ENCODE measurements at regions not wholly inside any gene's neighbourhood (a gene's known extent, or its start where the extent isn't known, plus 50 kb on each side); places are given as distances from the start of the nearest gene placed in this dataset.
"Not testable (repeated sequence)": the region's sequence is repeated elsewhere in the genome, so short reads cannot be mapped to it uniquely, and the experiment has no call there.

DNA sequence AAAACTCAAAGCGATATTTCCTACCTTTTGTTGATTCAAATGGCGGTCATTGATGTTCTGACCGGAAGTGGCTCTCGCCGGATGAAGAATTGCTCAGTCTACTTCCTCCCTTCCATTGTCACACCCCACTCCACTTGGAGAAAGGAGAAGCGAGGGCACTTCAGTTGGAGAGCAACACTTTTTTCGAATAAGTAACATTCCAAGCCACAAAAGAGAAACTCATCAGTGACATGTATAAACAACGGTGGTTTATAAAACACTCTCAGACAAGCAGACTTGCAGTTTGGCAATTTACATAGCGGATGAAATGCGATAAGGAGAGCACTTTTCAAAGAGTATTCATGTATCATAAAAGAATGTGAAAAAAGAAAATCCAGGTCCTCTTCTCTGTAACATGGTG is 919.1 kb downstream of the MCTP2 start:
- DNase-seq (ENCODE audit: low spot score): no peak
- peaks cover 20% of the 10 kb centered on the region for H3K9me3 Mint-ChIP-seq
- H3K36me3 Mint-ChIP-seq (ENCODE audit: low read depth): no peaks in the 10 kb centered on the region
- H3K4me3 Mint-ChIP-seq: no peak overlapping the region
- no peaks in the 10 kb centered on the region for H3K27me3 Mint-ChIP-seq (ENCODE audit: low read depth)
- H3K4me1 Mint-ChIP-seq (ENCODE audit: low read depth): no peaks in the 10 kb centered on the region
- no peak overlapping the region for H3K27ac Mint-ChIP-seq

DNA sequence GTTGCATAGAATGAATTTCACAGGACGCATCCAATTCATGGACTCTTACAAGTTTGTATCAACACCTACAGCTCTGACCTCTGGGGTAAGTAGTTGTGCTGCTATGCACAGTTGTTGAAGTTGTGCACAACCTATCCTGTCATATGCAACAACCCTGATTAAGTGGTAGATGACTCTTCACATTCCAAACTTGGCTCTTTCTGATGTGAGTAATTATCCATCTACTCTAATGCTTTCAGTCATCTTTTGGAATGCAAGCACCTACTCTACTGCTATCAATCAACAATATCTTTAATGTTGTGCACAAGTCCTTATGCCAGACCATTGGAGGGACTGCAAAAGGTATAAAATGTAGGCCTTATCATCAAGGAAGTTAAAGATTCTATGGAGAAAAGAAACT is 921.4 kb downstream of the MCTP2 start:
- Mint-ChIP-seq H3K4me3 (no peak overlapping the region), H3K27ac (no peak overlapping the region), H3K9me3 (peaks cover 25% of the 10 kb centered on the region), H3K4me1 (ENCODE audit: low read depth) (no peaks in the 10 kb centered on the region), H3K27me3 (ENCODE audit: low read depth) (no peaks in the 10 kb centered on the region), H3K36me3 (ENCODE audit: low read depth) (no peaks in the 10 kb centered on the region)
- DNase-seq (ENCODE audit: low spot score): no peak

DNA sequence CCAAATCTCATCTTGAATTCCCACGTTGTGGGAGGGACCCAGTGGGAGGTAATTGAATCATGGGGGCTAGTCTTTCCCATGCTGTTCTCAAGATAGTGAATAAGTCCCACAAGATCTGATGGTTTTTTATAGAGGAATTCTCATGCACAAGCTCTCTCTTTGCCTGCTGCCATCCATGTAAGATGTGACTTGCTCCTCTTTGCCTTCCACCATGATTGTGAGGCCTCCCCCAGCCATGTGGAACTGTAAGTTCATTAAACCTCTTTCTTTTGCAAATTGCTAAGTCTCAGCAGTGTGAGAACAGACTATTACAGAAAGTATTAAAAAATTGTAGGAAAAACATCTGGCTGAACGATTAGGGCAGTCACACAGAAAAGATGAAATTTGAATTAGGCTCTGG is 921.8 kb downstream of the MCTP2 start:
- H3K36me3 Mint-ChIP-seq (ENCODE audit: low read depth); H3K4me1 Mint-ChIP-seq (ENCODE audit: low read depth); H3K4me3 Mint-ChIP-seq; H3K27ac Mint-ChIP-seq; DNase-seq (ENCODE audit: low spot score); H3K27me3 Mint-ChIP-seq (ENCODE audit: low read depth): not testable (repeated sequence)
- H3K9me3 Mint-ChIP-seq: peaks cover 25% of the 10 kb centered on the region

DNA sequence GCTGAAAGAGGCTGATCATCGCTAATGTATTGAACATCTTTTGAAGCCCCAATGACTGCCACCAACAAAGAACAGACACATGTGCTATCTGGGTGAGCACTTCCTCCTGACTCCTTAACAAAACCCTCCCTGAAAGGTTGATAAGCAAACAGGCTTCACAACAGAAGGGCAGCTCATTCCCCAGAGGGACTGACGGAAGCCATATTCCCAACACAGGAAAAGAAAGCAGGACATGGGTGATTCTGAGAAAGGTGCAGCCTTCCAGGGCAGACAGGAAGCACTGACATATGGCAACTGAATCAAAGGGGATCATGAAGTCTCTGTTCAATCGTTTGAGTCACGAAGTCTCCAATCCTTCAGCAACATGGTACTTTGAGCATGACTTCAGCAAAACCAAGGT is 929.0 kb downstream of the MCTP2 start:
- Mint-ChIP-seq H3K27ac (no peak overlapping the region), H3K36me3 (ENCODE audit: low read depth) (no peaks in the 10 kb centered on the region), H3K27me3 (ENCODE audit: low read depth) (no peaks in the 10 kb centered on the region), H3K9me3 (peaks cover 5% of the 10 kb centered on the region), H3K4me3 (no peak overlapping the region), H3K4me1 (ENCODE audit: low read depth) (no peaks in the 10 kb centered on the region)
- DNase-seq (ENCODE audit: low spot score): no peak

DNA sequence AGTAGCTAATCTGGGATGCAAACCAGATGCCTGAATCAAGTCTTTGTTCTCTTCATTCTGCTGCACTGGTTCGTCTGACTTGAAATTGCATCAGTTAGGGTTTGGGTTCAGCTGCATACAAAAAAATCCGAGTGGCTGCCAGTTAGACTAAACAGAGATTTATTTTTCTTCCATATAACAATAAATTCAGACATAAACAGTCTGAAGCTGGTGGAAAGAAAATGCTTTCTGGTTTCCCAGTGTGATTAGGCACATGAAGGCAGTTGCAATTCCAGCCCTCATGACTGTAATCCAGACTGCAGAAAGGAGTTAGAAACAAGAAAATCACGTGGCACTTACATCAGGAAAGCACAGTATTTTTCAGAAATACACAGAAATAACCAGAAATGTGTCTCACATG is 930.7 kb downstream of the MCTP2 start:
- H3K36me3 Mint-ChIP-seq (ENCODE audit: low read depth): no peaks in the 10 kb centered on the region
- no peak overlapping the region for H3K4me3 Mint-ChIP-seq
- H3K9me3 Mint-ChIP-seq: no peaks in the 10 kb centered on the region
- no peaks in the 10 kb centered on the region for H3K27me3 Mint-ChIP-seq (ENCODE audit: low read depth)
- H3K4me1 Mint-ChIP-seq (ENCODE audit: low read depth): no peaks in the 10 kb centered on the region
- DNase-seq (ENCODE audit: low spot score): no peak
- no peak overlapping the region for H3K27ac Mint-ChIP-seq

DNA sequence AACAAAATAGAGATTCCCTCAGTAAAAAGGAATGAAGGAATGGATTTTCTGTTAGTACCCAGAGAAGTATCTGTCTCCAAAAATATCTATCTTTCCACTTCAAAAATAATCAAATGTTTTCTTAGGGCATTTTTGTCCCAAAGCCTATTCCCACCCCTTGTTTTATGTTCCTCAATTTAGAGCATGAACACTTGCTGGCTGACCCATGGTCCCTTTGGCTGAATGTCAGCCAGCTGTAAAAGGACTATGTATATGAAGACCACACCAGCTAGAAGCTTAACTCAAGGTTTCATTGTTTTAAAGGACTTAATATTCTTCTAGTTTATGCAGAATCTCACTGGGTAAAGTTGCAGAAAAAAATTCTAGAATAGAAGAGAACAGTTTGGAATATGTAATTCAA is 931.2 kb downstream of the MCTP2 start:
- Mint-ChIP-seq H3K9me3 (no peaks in the 10 kb centered on the region), H3K4me3 (no peak overlapping the region), H3K27ac (no peak overlapping the region), H3K36me3 (ENCODE audit: low read depth) (no peaks in the 10 kb centered on the region), H3K27me3 (ENCODE audit: low read depth) (no peaks in the 10 kb centered on the region), H3K4me1 (ENCODE audit: low read depth) (no peaks in the 10 kb centered on the region)
- DNase-seq (ENCODE audit: low spot score): no peak

DNA sequence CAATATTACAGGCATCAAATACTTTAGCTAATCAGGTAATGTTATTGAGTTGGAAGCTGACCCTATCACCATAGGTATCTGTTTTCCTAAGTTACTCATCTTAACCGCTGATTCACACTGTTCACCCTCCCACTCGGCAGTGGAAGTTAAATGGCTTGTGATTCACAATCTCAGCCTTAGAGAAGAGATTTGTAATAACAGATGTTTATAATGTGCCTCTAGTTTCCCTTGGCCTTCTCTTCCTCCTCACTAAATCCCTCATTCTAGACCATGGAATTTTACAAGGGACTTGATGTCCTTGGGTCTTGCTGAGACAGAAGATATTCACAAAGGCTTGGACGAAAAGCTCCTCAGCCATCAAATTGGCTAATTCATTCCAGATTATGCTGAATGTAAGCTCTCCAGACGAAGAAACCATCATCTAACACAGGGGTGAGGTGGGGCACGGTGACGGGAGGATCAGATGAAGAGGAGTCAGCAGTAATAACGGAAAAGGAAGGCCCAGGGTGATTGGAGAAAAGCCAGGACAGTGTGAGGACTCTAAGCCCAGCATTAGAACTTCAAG is 931.7 kb downstream of the MCTP2 start:
- H3K27ac Mint-ChIP-seq: no peak overlapping the region
- H3K4me1 Mint-ChIP-seq (ENCODE audit: low read depth): no peaks in the 10 kb centered on the region
- H3K27me3 Mint-ChIP-seq (ENCODE audit: low read depth): no peaks in the 10 kb centered on the region
- no peaks in the 10 kb centered on the region for H3K9me3 Mint-ChIP-seq
- DNase-seq (ENCODE audit: low spot score): no peak
- H3K4me3 Mint-ChIP-seq: no peak overlapping the region
- H3K36me3 Mint-ChIP-seq (ENCODE audit: low read depth): no peaks in the 10 kb centered on the region

DNA sequence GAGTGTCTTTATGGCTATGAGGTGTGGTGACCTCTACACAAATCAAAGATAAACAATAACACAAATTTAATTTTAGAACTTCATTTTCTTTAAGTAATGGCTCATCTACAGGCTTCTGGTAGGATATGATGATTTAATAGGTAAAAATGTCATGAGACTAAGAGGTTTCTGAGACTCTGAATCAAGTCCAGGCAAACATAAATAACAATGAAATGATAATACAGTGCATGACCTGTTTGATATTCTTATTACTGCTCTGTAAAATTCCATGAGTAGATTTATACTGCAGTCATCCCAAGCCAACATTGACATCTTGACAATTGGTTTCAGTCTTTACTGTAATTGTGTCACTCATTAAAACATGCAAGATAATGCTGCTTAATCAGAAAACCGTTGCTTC is 936.8 kb downstream of the MCTP2 start:
- H3K27ac Mint-ChIP-seq: no peak overlapping the region
- H3K9me3 Mint-ChIP-seq: peaks cover 4% of the 10 kb centered on the region
- no peaks in the 10 kb centered on the region for H3K36me3 Mint-ChIP-seq (ENCODE audit: low read depth)
- H3K4me3 Mint-ChIP-seq: no peak overlapping the region
- no peaks in the 10 kb centered on the region for H3K4me1 Mint-ChIP-seq (ENCODE audit: low read depth)
- no peaks in the 10 kb centered on the region for H3K27me3 Mint-ChIP-seq (ENCODE audit: low read depth)
- no peak for DNase-seq (ENCODE audit: low spot score)

DNA sequence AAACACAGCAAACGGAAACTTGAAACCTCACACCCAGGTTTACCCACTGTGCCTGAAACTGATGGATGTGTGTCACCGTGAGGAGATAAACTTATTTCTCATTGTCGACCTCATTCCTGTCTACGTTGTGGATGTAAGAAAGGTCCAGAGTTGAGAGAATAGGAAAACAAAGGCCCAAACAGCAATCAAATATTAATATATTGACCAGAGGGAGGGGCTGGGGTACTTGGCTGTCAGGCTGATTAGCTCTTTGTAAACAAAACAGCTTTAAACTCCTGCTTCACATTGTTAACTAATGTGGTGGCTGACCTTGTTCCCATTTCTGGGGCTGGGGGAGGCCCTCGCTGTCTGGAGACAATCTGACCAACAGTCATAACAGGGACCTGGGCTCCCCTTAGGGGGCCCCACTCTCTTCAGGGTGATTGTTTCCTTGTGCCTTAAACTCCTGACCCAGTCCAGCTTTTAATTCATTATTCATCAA is 937.6 kb downstream of the MCTP2 start:
- Mint-ChIP-seq H3K36me3 (ENCODE audit: low read depth) (no peaks in the 10 kb centered on the region), H3K9me3 (peaks cover 4% of the 10 kb centered on the region), H3K27me3 (ENCODE audit: low read depth) (no peaks in the 10 kb centered on the region)

DNA sequence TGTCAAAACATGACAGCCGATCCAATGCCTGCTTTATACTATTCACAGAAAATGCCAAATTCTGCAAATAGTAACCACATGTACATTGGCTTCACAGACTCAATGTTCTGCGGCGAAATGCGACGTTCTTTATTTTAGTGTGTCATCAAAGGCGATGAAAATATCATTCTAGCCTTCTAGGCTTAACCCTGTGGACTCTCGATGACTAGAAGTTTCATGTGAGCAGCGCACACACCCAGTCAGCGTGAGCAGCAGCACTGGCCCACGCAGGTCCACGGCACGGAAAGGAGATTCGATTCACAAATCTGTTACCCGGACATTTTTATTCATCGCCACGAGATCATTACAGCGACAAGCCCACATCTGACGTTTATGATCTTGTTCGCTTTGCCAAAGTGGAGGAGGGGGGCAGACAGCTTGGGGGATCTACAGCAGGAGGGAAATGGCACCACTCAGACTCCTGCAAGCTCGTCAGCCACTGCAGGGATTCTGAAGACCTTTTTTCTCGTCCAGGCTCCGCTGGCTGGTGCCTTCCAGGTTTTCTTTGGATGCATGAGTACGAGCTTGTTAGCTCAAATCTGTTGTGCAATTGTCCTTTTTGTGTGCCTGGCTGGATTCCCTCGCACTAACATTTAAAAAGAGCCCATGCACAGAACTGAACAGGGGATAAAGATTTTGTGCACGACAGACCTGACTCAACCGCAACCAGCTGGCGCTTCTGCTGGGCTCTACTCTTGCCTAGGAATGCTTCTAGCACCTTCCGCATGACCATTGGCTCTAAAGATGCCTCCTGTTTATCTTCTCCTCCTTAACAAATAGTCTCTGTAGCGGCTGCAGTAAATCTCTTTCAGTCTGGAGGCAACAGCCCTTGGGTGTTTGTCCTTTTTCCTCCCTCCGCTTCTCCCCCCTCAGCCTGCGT is 938.4 kb downstream of the MCTP2 start:
- Mint-ChIP-seq H3K27ac (no peak overlapping the region), H3K4me1 (ENCODE audit: low read depth) (no peaks in the 10 kb centered on the region), H3K4me3 (no peak overlapping the region), H3K27me3 (ENCODE audit: low read depth) (no peaks in the 10 kb centered on the region), H3K9me3 (peaks cover 4% of the 10 kb centered on the region), H3K36me3 (ENCODE audit: low read depth) (no peaks in the 10 kb centered on the region)
- no peak for DNase-seq (ENCODE audit: low spot score)

More for the DNA sequence above, 937.6 kb downstream of the MCTP2 start:
- no peak for DNase-seq (ENCODE audit: low spot score)
- no peaks in the 10 kb centered on the region for H3K4me1 Mint-ChIP-seq (ENCODE audit: low read depth)
- H3K4me3 Mint-ChIP-seq: no peak overlapping the region
- H3K27ac Mint-ChIP-seq: no peak overlapping the region

DNA sequence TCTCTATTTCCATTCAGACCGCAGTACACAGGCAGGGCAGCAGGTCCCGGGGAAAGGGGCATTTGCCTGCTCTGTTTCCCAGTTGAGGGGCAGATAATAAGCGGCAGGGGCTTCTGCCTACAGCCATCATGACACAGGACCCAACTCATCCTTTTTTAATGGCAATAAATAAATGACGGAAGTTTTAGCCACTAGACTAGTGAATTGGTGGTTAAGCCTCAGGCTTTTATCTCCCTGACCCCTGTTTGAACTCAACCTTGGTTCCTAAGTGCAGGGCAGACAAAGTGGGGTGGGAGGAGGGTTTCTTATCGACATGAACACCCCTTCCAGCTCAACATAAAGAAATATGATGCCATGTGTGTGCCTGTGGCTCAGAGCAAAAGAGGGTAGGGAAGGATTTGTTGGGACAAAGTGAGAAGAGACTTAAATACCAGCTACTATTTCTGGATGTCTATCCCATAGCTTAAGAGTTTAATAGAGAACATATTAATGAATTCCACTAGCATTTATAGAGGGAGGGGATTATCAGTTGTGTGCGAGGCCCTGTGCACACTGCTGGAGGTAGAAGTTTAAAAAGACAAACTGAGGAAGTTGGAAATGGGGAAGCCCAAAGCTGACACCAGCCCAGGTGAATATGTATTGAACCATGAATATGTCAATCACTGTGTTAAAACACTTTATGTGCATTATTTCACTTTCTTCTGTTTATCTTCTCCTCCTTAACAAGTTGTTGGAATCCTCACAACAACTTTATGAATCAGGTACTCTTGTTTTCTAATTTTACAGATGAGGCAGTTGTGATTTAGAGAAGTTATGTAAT is 939.4 kb downstream of the MCTP2 start:
- Mint-ChIP-seq H3K9me3 (peaks cover 4% of the 10 kb centered on the region), H3K36me3 (ENCODE audit: low read depth) (no peaks in the 10 kb centered on the region), H3K4me3 (no peak overlapping the region), H3K4me1 (ENCODE audit: low read depth) (no peaks in the 10 kb centered on the region), H3K27ac (no peak overlapping the region), H3K27me3 (ENCODE audit: low read depth) (no peaks in the 10 kb centered on the region)
- DNase-seq (ENCODE audit: low spot score): no peak

DNA sequence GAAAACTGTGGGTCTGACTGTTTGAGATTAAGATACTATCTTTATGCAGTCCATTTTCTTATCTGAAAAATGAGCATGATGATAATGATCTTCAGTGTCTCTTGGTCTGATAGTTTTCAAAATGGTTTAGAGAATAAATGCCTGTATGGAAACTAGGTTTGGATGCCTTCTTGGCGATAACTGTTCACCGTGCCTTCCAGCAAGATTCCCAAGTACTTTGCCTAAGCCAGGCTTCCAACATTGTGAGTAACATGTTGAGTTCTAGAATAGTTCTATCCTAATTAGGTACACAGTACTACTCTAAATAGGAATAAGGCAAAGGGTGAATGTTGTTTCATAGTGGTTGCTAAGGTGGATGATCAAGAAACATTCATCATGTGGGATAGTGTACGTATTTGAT is 940.2 kb downstream of the MCTP2 start:
- no peaks in the 10 kb centered on the region for H3K36me3 Mint-ChIP-seq (ENCODE audit: low read depth)

DNA sequence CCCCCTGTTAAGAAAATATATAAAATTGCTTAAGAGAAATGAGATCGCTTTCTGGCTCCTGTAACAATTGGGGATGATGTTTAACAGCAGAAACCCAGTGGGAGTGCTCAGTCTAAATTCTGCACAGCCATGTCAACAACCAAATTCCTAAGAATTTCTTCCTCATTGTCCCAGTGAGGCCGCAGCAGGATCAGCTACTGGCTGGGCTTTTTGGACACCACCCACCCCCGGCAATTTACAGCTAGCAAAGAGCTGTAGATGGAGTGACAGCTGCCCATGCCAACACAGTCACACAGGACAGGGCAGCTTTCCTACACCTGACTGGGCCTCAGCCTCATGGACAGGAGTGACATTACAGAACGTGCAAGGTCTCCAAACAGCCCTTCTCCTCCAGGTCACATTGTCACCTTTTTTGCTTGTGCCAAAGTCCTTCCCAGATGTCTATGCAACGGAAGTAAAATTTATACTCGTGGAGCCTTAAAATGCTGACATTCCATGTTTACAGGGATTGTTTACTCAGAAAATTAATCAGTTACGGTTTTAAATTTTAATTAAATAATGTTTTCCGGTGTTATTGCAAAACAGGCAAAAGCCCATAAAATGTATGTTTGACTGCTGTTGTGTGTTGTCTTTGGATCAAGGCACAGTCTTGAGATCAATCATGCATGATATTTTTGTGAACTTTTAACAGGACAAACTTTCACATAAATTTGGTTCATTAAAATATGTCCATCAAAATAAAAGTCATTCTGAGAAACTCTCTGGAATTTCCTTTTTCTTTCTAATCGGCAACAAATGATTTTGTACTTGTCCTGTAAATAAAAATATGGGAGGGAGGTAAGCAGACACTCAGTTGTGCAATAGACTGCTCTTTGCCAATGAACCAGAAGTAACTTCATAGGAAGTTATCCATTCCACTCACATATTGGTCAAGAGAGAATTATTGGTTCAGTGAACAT is 943.2 kb downstream of the MCTP2 start:
- peaks cover 4% of the 10 kb centered on the region for H3K9me3 Mint-ChIP-seq
- no peaks in the 10 kb centered on the region for H3K4me1 Mint-ChIP-seq (ENCODE audit: low read depth)
- H3K27ac Mint-ChIP-seq: no peak overlapping the region
- H3K36me3 Mint-ChIP-seq (ENCODE audit: low read depth): no peaks in the 10 kb centered on the region
- no peak overlapping the region for H3K4me3 Mint-ChIP-seq
- DNase-seq (ENCODE audit: low spot score): no peak
- H3K27me3 Mint-ChIP-seq (ENCODE audit: low read depth): no peaks in the 10 kb centered on the region

More for the DNA sequence above, 940.2 kb downstream of the MCTP2 start:
- Mint-ChIP-seq H3K4me1 (ENCODE audit: low read depth) (no peaks in the 10 kb centered on the region), H3K4me3 (no peak overlapping the region), H3K9me3 (peaks cover 4% of the 10 kb centered on the region), H3K27me3 (ENCODE audit: low read depth) (no peaks in the 10 kb centered on the region), H3K27ac (no peak overlapping the region)
- no peak for DNase-seq (ENCODE audit: low spot score)
